SK-N-SH (cell line): ENCODE measurements at regions not wholly inside any gene's neighbourhood (a gene's known extent, or its start where the extent isn't known, plus 50 kb on each side); places are given as distances from the start of the nearest gene placed in this dataset.

Source experiments
- CTCF ChIA-PET: fragments of 300-600, 350-600 bp; formaldehyde crosslinking; extraction: SDS; loops from one replicate; lab custom pipeline; 2021; lab: Yijun Ruan, JAX
- POLR2A ChIA-PET: fragments of 350-600 bp; sonication (Branson Sonifier 250); formaldehyde crosslinking; extraction: SDS; loops from one replicate; lab custom pipeline; 2020; ENCODE audit warnings: antibody characterized with exemption, inconsistent platforms; lab: Yijun Ruan, JAX
- DNase-seq: peaks from one replicate; pipeline ENCODE4 v3.0.0; 2012
- H2AFZ ChIP-seq: fragments of 200-600 bp; sonication (generic); 2 replicates; pipeline ENCODE4 v1.8.1; 2016; ENCODE audit warnings: antibody characterized with exemption, mild to moderate bottlenecking, low read depth
- H3F3A ChIP-seq: fragments of 200-600 bp; sonication (generic); replicated peaks from 2 replicates; pipeline ENCODE3; 2016; ENCODE audit warnings: antibody characterized with exemption, mild to moderate bottlenecking; ENCODE audit not compliant: insufficient read depth
- H3K27ac ChIP-seq, 2 experiments: fragments of 200-500 bp in 1 of 2; fragments of 200-600 bp in 1 of 2; sonication (Bioruptor generic) in 1 of 2; sonication (generic), shearing (Covaris generic) in 1 of 2; 2 replicates each; pipeline versions ENCODE4 v1.5.1 to v1.6.1; 2014 to 2016; ENCODE audit warnings: low read depth in 2 of 2, inconsistent platforms in 1 of 2, low read length in 1 of 2, mild to moderate bottlenecking in 1 of 2, mixed read lengths in 1 of 2
- H3K27me3 ChIP-seq: fragments of 200-600 bp; sonication (generic), shearing (Covaris generic); 2 replicates; pipeline ENCODE4 v1.6.1; 2016; ENCODE audit warnings: mixed run types; ENCODE audit not compliant: insufficient read depth
- H3K36me3 ChIP-seq, 2 experiments: fragments of 200-500 bp in 1 of 2; fragments of 200-600 bp in 1 of 2; sonication (Bioruptor generic) in 1 of 2; sonication (generic) in 1 of 2; replicated peaks in 1 of 2; 2 replicates each; pipeline versions ENCODE3 to v1.5.1; 2014 to 2016; ENCODE audit warnings: low read length in 1 of 2, mild to moderate bottlenecking in 1 of 2; ENCODE audit not compliant: insufficient read depth in 2 of 2, control insufficient read depth in 1 of 2
- H3K4me1 ChIP-seq, 2 experiments: fragments of 200-500 bp in 1 of 2; fragments of 200-600 bp in 1 of 2; sonication (Bioruptor generic) in 1 of 2; sonication (generic), shearing (Covaris generic) in 1 of 2; 2 replicates each; pipeline versions ENCODE4 v1.5.1 to v1.6.1; 2014 to 2016; ENCODE audit warnings: low read depth in 1 of 2, low read length in 1 of 2, mixed run types in 1 of 2; ENCODE audit not compliant: insufficient read depth in 2 of 2, control insufficient read depth in 1 of 2
- H3K4me2 ChIP-seq: fragments of 200-600 bp; sonication (generic), shearing (Covaris generic); 2 replicates; pipeline ENCODE4 v1.6.1; 2017; ENCODE audit warnings: mixed run types
- H3K4me3 ChIP-seq, 2 experiments: fragments of 200-500 bp in 1 of 2; fragments of 200-600 bp in 1 of 2; sonication (Bioruptor generic) in 1 of 2; sonication (generic), shearing (Covaris generic) in 1 of 2; 2 replicates each; pipeline versions ENCODE4 v1.5.1 to v1.8.1; 2014 to 2016; ENCODE audit warnings: low read depth in 2 of 2, inconsistent platforms in 1 of 2, low read length in 1 of 2, mild to moderate bottlenecking in 1 of 2, mixed read lengths in 1 of 2, moderate library complexity in 1 of 2
- H3K79me2 ChIP-seq: fragments of 200-600 bp; sonication (generic); 2 replicates; pipeline ENCODE4 v1.8.1; 2017; ENCODE audit warnings: mild to moderate bottlenecking; ENCODE audit not compliant: insufficient read depth
- H3K9ac ChIP-seq: fragments of 200-600 bp; sonication (generic); 2 replicates; pipeline ENCODE4 v1.6.1; 2017; ENCODE audit warnings: mixed run types
- H3K9me2 ChIP-seq: fragments of 200-600 bp; sonication (generic); 2 replicates; pipeline ENCODE4 v1.6.1; 2017; ENCODE audit warnings: mixed run types
- H3K9me3 ChIP-seq: fragments of 200-600 bp; sonication (generic); 2 replicates; pipeline ENCODE4 v1.6.1; 2017; ENCODE audit warnings: mixed run types, mild to moderate bottlenecking, moderate library complexity
- H4K20me1 ChIP-seq: fragments of 200-600 bp; sonication (generic); 2 replicates; pipeline ENCODE4 v1.6.1; 2017; ENCODE audit warnings: mild to moderate bottlenecking, mixed run types; ENCODE audit not compliant: insufficient read depth
- ELF1 ChIP-seq: IDR thresholded peaks from 2 replicates; pipeline ENCODE4 v1.4.0; 2012
- EZH2phosphoT487 ChIP-seq: fragments of 200-600 bp; sonication (generic); IDR thresholded peaks from 2 replicates; pipeline ENCODE4 v1.6.1; 2017; ENCODE audit warnings: low read depth, mixed run types, mild to moderate bottlenecking, antibody characterized with exemption, moderate library complexity, borderline replicate concordance
- FOSL2 ChIP-seq: IDR thresholded peaks from 2 replicates; pipeline ENCODE4 v1.4.0; 2012; ENCODE audit warnings: low read depth, mild to moderate bottlenecking, moderate library complexity, borderline replicate concordance
- FOXM1 ChIP-seq: IDR thresholded peaks from 2 replicates; pipeline ENCODE4 v1.4.0; 2012; ENCODE audit warnings: low read depth, mild to moderate bottlenecking
- GABPA ChIP-seq: IDR thresholded peaks from 2 replicates; pipeline ENCODE4 v1.4.0; 2012; ENCODE audit warnings: low read depth, mild to moderate bottlenecking
- JUND ChIP-seq: IDR thresholded peaks from 2 replicates; pipeline ENCODE4 v1.4.0; 2012
- MEF2A ChIP-seq: IDR thresholded peaks from 2 replicates; pipeline ENCODE4 v1.4.0; 2012; ENCODE audit warnings: low read depth, borderline replicate concordance
- MXI1 ChIP-seq: IDR thresholded peaks from 2 replicates; pipeline ENCODE4 v1.6.1; 2012; ENCODE audit warnings: mild to moderate bottlenecking, low read depth, low read length, improper control_type of control experiment
- NRF1 ChIP-seq: IDR thresholded peaks from 2 replicates; pipeline ENCODE4 v1.6.1; 2012; ENCODE audit warnings: low read depth, mild to moderate bottlenecking, low read length
- POLR2AphosphoS5 ChIP-seq: IDR thresholded peaks from 2 replicates; pipeline ENCODE4 v1.6.1; 2012; ENCODE audit warnings: low read depth, low read length
- RFX5 ChIP-seq: IDR thresholded peaks from 2 replicates; pipeline ENCODE4 v1.6.1; 2012; ENCODE audit warnings: mild to moderate bottlenecking, improper control_type of control experiment, low read length
- SIN3A ChIP-seq: IDR thresholded peaks from 2 replicates; pipeline ENCODE4 v1.6.1; 2012; ENCODE audit warnings: low read depth, mild to moderate bottlenecking, low read length, moderate library complexity, borderline replicate concordance
- TAF1 ChIP-seq: IDR thresholded peaks from 2 replicates; pipeline ENCODE4 v1.6.1; 2012; ENCODE audit warnings: low read depth, mild to moderate bottlenecking, low read length, moderate library complexity, borderline replicate concordance
- WGBS: methylation state at CpG from one replicate; pipeline ENCODE4 v1.1.6; 2017; ENCODE audit warnings: low lambda C conversion rate; 5-methylcytosine and 5-hydroxymethylcytosine counted together
- TF ChIP-seq, protein P1 (sequence below): IDR thresholded peaks from 2 replicates; pipeline ENCODE4 v1.4.0; 2012; ENCODE audit warnings: low read depth, borderline replicate concordance
- TF ChIP-seq, protein P2 (sequence below): IDR thresholded peaks from 2 replicates; pipeline ENCODE4 v1.4.0; 2012; ENCODE audit warnings: low read depth, borderline replicate concordance
- TF ChIP-seq, protein P3 (sequence below): fragments of 150-350 bp; IDR thresholded peaks from 2 replicates; pipeline ENCODE4 v1.6.1; 2016; ENCODE audit warnings: mild to moderate bottlenecking, low read depth, low read length

DNA sequence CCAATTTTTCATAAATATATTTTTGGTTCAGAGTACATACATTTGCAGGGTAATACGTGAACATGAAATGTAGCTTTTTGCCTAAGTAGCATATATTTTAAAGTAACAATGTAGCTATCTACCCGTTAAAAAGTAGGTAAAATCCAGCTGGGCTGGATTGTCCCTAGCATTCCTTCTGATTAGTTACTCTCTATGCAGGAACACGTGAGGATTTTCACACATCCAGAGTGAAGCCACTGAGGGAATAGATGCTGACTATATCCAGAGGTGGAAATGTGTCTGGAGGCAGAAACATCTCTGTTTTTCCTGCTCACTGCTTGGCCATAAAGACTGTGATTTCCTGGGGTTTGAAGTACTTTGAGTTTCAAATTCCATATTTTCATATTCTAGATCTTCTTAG, 338.9 kb upstream of the KIAA1217 start:
- H3K27me3 ChIP-seq = no peaks in the 10 kb centered on the region
- H3F3A ChIP-seq = no peaks in the 10 kb centered on the region
- no peak overlapping the region for H3K9ac ChIP-seq
- H3K9me2 ChIP-seq = no peaks in the 10 kb centered on the region
- CTCF ChIA-PET = interaction anchor here (0.8 kb wide), 1 partner anchor 556 kb away, joined by 4 read pairs; no protein-coding TSS in a partner anchor
- no peak overlapping the region for H2AFZ ChIP-seq
- POLR2A ChIA-PET = no interaction called here
- H3K36me3 ChIP-seq = no peaks in the 10 kb centered on the region
- no peaks in the 10 kb centered on the region for H3K9me3 ChIP-seq
- no peak overlapping the region for H3K27ac ChIP-seq
- no peak for TF ChIP-seq GABPA
- TF ChIP-seq, protein P1, sequence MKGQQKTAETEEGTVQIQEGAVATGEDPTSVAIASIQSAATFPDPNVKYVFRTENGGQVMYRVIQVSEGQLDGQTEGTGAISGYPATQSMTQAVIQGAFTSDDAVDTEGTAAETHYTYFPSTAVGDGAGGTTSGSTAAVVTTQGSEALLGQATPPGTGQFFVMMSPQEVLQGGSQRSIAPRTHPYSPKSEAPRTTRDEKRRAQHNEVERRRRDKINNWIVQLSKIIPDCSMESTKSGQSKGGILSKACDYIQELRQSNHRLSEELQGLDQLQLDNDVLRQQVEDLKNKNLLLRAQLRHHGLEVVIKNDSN = no peak
- TF ChIP-seq MEF2A = no peak
- no peak for TF ChIP-seq JUND
- TF ChIP-seq, all 33 proteins: peak for 0
- Histone ChIP-seq H4K20me1 (no peaks in the 10 kb centered on the region), H3K4me1 (no peaks in the 10 kb centered on the region), H3K79me2 (no peaks in the 10 kb centered on the region), H3K4me3 (no peak overlapping the region), H3K4me2 (no peak overlapping the region)
- no peak for DNase-seq
- WGBS = 24% methylated on average over 3 of the region's 3 CpGs

DNA sequence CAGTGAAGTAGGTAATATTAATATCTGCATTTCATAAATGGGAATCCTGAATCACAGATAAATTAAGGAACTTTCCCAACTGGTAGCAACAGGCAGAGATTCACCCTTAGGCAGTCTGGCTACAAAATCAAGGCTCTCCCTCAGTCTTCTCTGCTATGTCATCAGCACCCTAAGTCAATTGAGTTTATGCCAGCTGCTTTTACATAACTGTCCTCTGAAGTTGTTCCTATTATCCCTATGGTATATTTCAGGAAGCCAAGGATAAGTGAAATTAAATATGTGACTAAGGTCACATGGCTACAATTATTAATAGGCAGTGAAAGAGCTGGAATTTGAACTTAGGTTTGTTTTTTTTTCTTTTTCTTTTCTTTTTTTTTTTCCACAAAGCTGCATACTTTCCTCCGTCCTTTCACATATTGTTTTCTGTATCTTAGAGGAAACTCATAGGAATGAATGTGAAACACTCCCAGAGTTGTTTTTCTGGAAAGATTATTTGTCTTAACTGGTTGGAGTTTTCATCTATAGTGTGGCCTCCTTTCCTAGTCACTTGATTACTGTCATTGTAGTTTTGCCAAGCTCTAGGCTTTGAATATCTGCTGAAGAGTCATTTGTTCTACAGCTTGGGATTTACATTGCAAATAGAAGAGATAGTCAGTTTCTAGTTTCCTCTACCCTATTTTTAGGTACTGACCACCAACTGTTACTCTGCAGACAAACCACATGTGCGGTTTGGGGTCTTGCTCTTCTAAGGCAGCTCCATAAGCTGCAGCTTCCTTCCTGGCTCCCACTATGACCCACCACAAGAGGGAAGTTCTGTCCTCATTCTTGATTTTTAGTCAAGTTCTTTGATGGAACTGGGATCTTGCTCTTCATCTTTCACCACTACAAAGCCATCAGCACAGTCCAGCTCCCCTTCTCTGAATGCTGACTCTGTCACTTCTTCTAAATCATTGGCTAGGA, 338.0 kb upstream of the KIAA1217 start:
- Histone ChIP-seq H3K79me2 (no peaks in the 10 kb centered on the region), H3K36me3 (no peaks in the 10 kb centered on the region), H2AFZ (no peak overlapping the region), H3K27ac (no peak overlapping the region), H4K20me1 (no peaks in the 10 kb centered on the region), H3K9me3 (no peaks in the 10 kb centered on the region), H3K4me3 (no peak overlapping the region), H3F3A (no peaks in the 10 kb centered on the region), H3K27me3 (no peaks in the 10 kb centered on the region), H3K9ac (no peak overlapping the region), H3K4me1 (no peaks in the 10 kb centered on the region), H3K9me2 (no peaks in the 10 kb centered on the region), H3K4me2 (no peak overlapping the region)
- no peak for DNase-seq
- ChIA-PET CTCF (interaction anchor here (0.8 to 1.1 kb wide), 2 partner anchors 300 to 557 kb away, joined by 3 to 4 read pairs; no protein-coding TSS in a partner anchor), POLR2A (no interaction called here)
- WGBS = 12% methylated on average over 2 of the region's 2 CpGs
- TF ChIP-seq, protein P2, sequence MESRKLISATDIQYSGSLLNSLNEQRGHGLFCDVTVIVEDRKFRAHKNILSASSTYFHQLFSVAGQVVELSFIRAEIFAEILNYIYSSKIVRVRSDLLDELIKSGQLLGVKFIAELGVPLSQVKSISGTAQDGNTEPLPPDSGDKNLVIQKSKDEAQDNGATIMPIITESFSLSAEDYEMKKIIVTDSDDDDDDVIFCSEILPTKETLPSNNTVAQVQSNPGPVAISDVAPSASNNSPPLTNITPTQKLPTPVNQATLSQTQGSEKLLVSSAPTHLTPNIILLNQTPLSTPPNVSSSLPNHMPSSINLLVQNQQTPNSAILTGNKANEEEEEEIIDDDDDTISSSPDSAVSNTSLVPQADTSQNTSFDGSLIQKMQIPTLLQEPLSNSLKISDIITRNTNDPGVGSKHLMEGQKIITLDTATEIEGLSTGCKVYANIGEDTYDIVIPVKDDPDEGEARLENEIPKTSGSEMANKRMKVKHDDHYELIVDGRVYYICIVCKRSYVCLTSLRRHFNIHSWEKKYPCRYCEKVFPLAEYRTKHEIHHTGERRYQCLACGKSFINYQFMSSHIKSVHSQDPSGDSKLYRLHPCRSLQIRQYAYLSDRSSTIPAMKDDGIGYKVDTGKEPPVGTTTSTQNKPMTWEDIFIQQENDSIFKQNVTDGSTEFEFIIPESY = no peak
- TF ChIP-seq EZH2phosphoT487 = no peak

DNA sequence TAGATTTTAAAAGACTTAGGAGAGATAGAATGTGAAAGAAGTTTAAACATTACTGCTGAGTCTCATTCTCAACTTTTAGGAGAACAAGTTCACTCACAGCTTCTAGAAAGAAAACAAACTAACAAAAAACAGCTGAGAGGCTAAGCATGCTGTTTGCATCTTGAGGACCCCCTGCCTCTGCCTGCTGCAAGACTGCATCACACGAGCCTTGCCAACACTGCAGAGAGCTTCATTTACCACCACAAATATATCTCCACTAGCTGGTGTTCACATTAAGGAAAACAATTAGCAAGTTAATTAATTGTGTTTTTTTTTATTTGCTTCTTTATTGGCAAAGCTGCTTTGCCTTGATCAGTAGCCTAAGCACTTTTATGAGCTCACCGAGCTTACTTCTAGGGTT, 336.6 kb upstream of the KIAA1217 start:
- no peak overlapping the region for H3K9ac ChIP-seq
- H3K79me2 ChIP-seq = no peaks in the 10 kb centered on the region
- H3F3A ChIP-seq = no peaks in the 10 kb centered on the region
- H3K27ac ChIP-seq = no peak overlapping the region
- H2AFZ ChIP-seq = no peak overlapping the region
- no peak overlapping the region for H3K4me3 ChIP-seq
- no peaks in the 10 kb centered on the region for H4K20me1 ChIP-seq
- no peaks in the 10 kb centered on the region for H3K9me2 ChIP-seq
- ChIA-PET CTCF (no interaction called here), POLR2A (no interaction called here)
- H3K4me1 ChIP-seq = no peaks in the 10 kb centered on the region
- 17% methylated on average over 2 of the region's 2 CpGs for WGBS
- H3K4me2 ChIP-seq = no peak overlapping the region
- DNase-seq = no peak
- H3K27me3 ChIP-seq = no peaks in the 10 kb centered on the region
- H3K36me3 ChIP-seq = no peaks in the 10 kb centered on the region
- no peaks in the 10 kb centered on the region for H3K9me3 ChIP-seq
- TF ChIP-seq RFX5 (no peak), POLR2AphosphoS5 (no peak), FOSL2 (no peak), NRF1 (no peak), MXI1 (no peak), FOXM1 (no peak), GABPA (no peak), EZH2phosphoT487 (no peak), ELF1 (no peak), TAF1 (no peak), MEF2A (no peak), JUND (no peak), SIN3A (no peak)
- TF ChIP-seq, protein P1 = no peak
- TF ChIP-seq, protein P3, sequence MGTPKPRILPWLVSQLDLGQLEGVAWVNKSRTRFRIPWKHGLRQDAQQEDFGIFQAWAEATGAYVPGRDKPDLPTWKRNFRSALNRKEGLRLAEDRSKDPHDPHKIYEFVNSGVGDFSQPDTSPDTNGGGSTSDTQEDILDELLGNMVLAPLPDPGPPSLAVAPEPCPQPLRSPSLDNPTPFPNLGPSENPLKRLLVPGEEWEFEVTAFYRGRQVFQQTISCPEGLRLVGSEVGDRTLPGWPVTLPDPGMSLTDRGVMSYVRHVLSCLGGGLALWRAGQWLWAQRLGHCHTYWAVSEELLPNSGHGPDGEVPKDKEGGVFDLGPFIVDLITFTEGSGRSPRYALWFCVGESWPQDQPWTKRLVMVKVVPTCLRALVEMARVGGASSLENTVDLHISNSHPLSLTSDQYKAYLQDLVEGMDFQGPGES = no peak
